Endometrial microvascular endothelial cells (primary cell): ENCODE measurements at regions not wholly inside any gene's neighbourhood (a gene's known extent, or its start where the extent isn't known, plus 50 kb on each side); places are given as distances from the start of the nearest gene placed in this dataset.

Source experiments
- in situ Hi-C: cut with HindIII; loops from 2 replicates; pipeline ENCODE4 v1.10.0; 2017; ENCODE audit warnings: low sequenced_read_pairs, low pct_unique_long_range_greater_than_20kb; ENCODE audit errors: inconsistent ontology term

- in situ Hi-C loops, result no loop called here
These were observed 78.8 kb upstream of the IPO9 start for GRCh38 chr1:201750120-201750519.

GRCh38 chr1:201750934-201751333, 78.0 kb upstream of the IPO9 start:
- in situ Hi-C loops, result no loop called here

GRCh38 chr1:201751872-201752271, 77.1 kb upstream of the IPO9 start:
- in situ Hi-C loops, result no loop called here

GRCh38 chr1:201752333-201752732, 76.6 kb upstream of the IPO9 start:
- in situ Hi-C loops, result no loop called here

- in situ Hi-C loops, result no loop called here
These were observed 75.5 kb upstream of the IPO9 start for GRCh38 chr1:201753492-201753891.

- in situ Hi-C loops, result no loop called here
These were observed 74.6 kb upstream of the IPO9 start for GRCh38 chr1:201754353-201754752.

GRCh38 chr1:201755200-201755599, 73.8 kb upstream of the IPO9 start:
- in situ Hi-C loops, result no loop called here

- in situ Hi-C loops, result no loop called here
These were observed 72.6 kb upstream of the IPO9 start for GRCh38 chr1:201756406-201756805.

GRCh38 chr1:201758499-201759050, 70.4 kb upstream of the IPO9 start:
- in situ Hi-C loops, result no loop called here

GRCh38 chr1:201759194-201759815, 69.7 kb upstream of the IPO9 start:
- in situ Hi-C loops, result no loop called here

GRCh38 chr1:201760516-201760915, 68.4 kb upstream of the IPO9 start:
- in situ Hi-C loops, result no loop called here

- in situ Hi-C loops, result no loop called here
These were observed 67.8 kb upstream of the IPO9 start for GRCh38 chr1:201761178-201761577.

- in situ Hi-C loops, result no loop called here
These were observed 67.1 kb upstream of the IPO9 start for GRCh38 chr1:201761871-201762270.

GRCh38 chr1:201762381-201762780, 66.6 kb upstream of the IPO9 start:
- in situ Hi-C loops, result no loop called here

- in situ Hi-C loops, result no loop called here
These were observed 65.4 kb upstream of the IPO9 start for GRCh38 chr1:201763455-201764140.

GRCh38 chr1:201764166-201764565, 64.8 kb upstream of the IPO9 start:
- in situ Hi-C loops, result no loop called here

GRCh38 chr1:201764579-201764978, 64.4 kb upstream of the IPO9 start:
- in situ Hi-C loops, result no loop called here

GRCh38 chr1:201766131-201766866, 62.7 kb upstream of the IPO9 start:
- in situ Hi-C loops, result no loop called here

- in situ Hi-C loops, result no loop called here
These were observed 61.6 kb upstream of the IPO9 start for GRCh38 chr1:201767339-201767738.

- in situ Hi-C loops, result no loop called here
These were observed 59.9 kb upstream of the IPO9 start for GRCh38 chr1:201769072-201769471.
